HCT116 (cell line): ENCODE measurements at regions not wholly inside any gene's neighbourhood (a gene's known extent, or its start where the extent isn't known, plus 50 kb on each side); places are given as distances from the start of the nearest gene placed in this dataset.

Experiments used
- ATAC-seq: fragments of 200-7000 bp; cut with Tn5 transposase; 2 replicates; pipeline ENCODE4 v1.9.1; 2020; ENCODE audit warnings: mild to moderate bottlenecking, moderate library complexity
- BruUV-seq: library from RNA; stranded (reverse); fragments of 400-500 nt; replicated peaks from 2 replicates; lab custom pipeline; 2021; lab: Mats Ljungman, UMichigan
- CTCF ChIA-PET: fragments of 300-600 bp; sonication (Branson Sonifier 250); formaldehyde crosslinking; loops from one replicate; lab custom pipeline; 2021; ENCODE audit warnings: antibody characterized with exemption; lab: Charles Lee
- POLR2A ChIA-PET: fragments of 300-600, 350-600 bp; sonication (Branson Sonifier 250); formaldehyde crosslinking; loops from one replicate; lab custom pipeline; 2021; ENCODE audit warnings: antibody characterized with exemption; lab: Charles Lee
- RAD21 ChIA-PET, 2 experiments: fragments of 300-600 bp; sonication (Branson Sonifier 250); formaldehyde crosslinking; loops; one replicate each; lab custom pipeline; 2023; ENCODE audit warnings: low total read pairs in 2 of 2; ENCODE audit not compliant: uncharacterized antibody in 2 of 2, unreplicated experiment in 2 of 2, low non-redundant PET in 1 of 2; lab: Charles Lee
- DNase-seq: peaks from one replicate; pipeline ENCODE4 v3.0.0-alpha.2; 2010; ENCODE audit warnings: low read depth, low spot score
- H2AFZ ChIP-seq: fragments of 200-600 bp; shearing (Covaris generic), sonication (generic); 2 replicates; pipeline ENCODE4 v1.6.1; 2017; ENCODE audit warnings: low read depth, mixed run types, mixed read lengths, antibody characterized with exemption, low read length; ENCODE audit not compliant: poor library complexity, severe bottlenecking
- H3K27ac ChIP-seq: 2 replicates; pipeline ENCODE4 v1.5.1; 2012; ENCODE audit warnings: low read depth, low read length
- H3K27me3 ChIP-seq: fragments of 200-600 bp; sonication (generic); 2 replicates; pipeline ENCODE4 v1.6.1; 2016; ENCODE audit warnings: mixed run types, low read length, mixed read lengths; ENCODE audit not compliant: insufficient read depth
- H3K36me3 ChIP-seq, 2 experiments: fragments of 200-500 bp in 1 of 2; fragments of 200-600 bp in 1 of 2; sonication (Bioruptor generic) in 1 of 2; sonication (generic) in 1 of 2; 2 replicates each; pipeline versions ENCODE4 v1.5.1 to v1.6.1; 2014 to 2016; ENCODE audit warnings: low read length in 2 of 2, inconsistent platforms in 1 of 2, mixed read lengths in 1 of 2, mixed run types in 1 of 2; ENCODE audit not compliant: insufficient read depth in 2 of 2, control insufficient read depth in 1 of 2
- H3K4me1 ChIP-seq, 2 experiments: fragments of 200-600 bp in 1 of 2; sonication (generic) in 1 of 2; 2 replicates each; pipeline versions ENCODE4 v1.5.1 to v1.6.1; 2012 to 2017; ENCODE audit warnings: low read length in 2 of 2, inconsistent platforms in 1 of 2, mild to moderate bottlenecking in 1 of 2, mixed read lengths in 1 of 2, mixed run types in 1 of 2, moderate library complexity in 1 of 2; ENCODE audit not compliant: insufficient read depth in 2 of 2, control insufficient read depth in 1 of 2
- H3K4me2 ChIP-seq: fragments of 200-600 bp; sonication (generic); 2 replicates; pipeline ENCODE4 v1.6.1; 2017; ENCODE audit warnings: mixed run types, low read length, mixed read lengths
- H3K4me3 ChIP-seq, 2 experiments: fragments of 200-600 bp in 1 of 2; sonication (generic) in 1 of 2; replicated peaks in 1 of 2; 2 replicates each; pipeline ENCODE4 v1.5.1; 2011 to 2016; ENCODE audit warnings: low read length in 2 of 2, control low read depth in 1 of 2, low read depth in 1 of 2, mild to moderate bottlenecking in 1 of 2, mixed read lengths in 1 of 2, mixed run types in 1 of 2
- H3K79me2 ChIP-seq: fragments of 200-600 bp; sonication (generic); 2 replicates; pipeline ENCODE4 v1.6.1; 2017; ENCODE audit warnings: mild to moderate bottlenecking, mixed run types, low read length, moderate library complexity, mixed read lengths; ENCODE audit not compliant: insufficient read depth
- H3K9ac ChIP-seq: fragments of 200-600 bp; sonication (generic); 2 replicates; pipeline ENCODE4 v1.6.1; 2016; ENCODE audit warnings: low read length, mixed read lengths
- H3K9me2 ChIP-seq: fragments of 200-600 bp; sonication (generic), shearing (Covaris generic); 2 replicates; pipeline ENCODE4 v1.6.1; 2017; ENCODE audit warnings: mixed run types, mild to moderate bottlenecking, moderate library complexity; ENCODE audit not compliant: insufficient read depth
- H3K9me3 ChIP-seq, 2 experiments: fragments of 200-500 bp in 1 of 2; fragments of 200-600 bp in 1 of 2; sonication (Bioruptor generic) in 1 of 2; sonication (generic) in 1 of 2; 2 replicates each; pipeline ENCODE4 v1.6.1; 2014 to 2017; ENCODE audit warnings: low read length in 2 of 2, mixed read lengths in 2 of 2, inconsistent platforms in 1 of 2, low read depth in 1 of 2, mild to moderate bottlenecking in 1 of 2, mixed run types in 1 of 2, moderate library complexity in 1 of 2; ENCODE audit not compliant: control insufficient read depth in 1 of 2, insufficient read depth in 1 of 2
- H4K20me1 ChIP-seq: fragments of 200-600 bp; sonication (generic), shearing (Covaris generic); 2 replicates; pipeline ENCODE4 v1.6.1; 2017; ENCODE audit warnings: mixed run types, mild to moderate bottlenecking, moderate library complexity; ENCODE audit not compliant: insufficient read depth
- ATF3 ChIP-seq: IDR thresholded peaks from 2 replicates; pipeline ENCODE4 v1.6.1; 2012
- CBX3 ChIP-seq: IDR thresholded peaks from 2 replicates; pipeline ENCODE4 v1.6.1; 2012; ENCODE audit warnings: low read depth
- CEBPB ChIP-seq: IDR thresholded peaks from 2 replicates; pipeline ENCODE4 v1.6.1; 2012; ENCODE audit warnings: low read depth
- CTCF ChIP-seq, 3 experiments: fragments of 200-600 bp in 1 of 3; sonication (generic) in 1 of 3; IDR thresholded peaks in 2 of 3; conservative IDR thresholded peaks in 1 of 3; 2 replicates each; pipeline ENCODE4 v1.5.1; 2012 to 2017; ENCODE audit warnings: low read depth in 2 of 3, low read length in 2 of 3, antibody characterized with exemption in 1 of 3, borderline replicate concordance in 1 of 3, control low read depth in 1 of 3, mild to moderate bottlenecking in 1 of 3, mixed read lengths in 1 of 3, mixed run types in 1 of 3, moderate library complexity in 1 of 3; ENCODE audit not compliant: insufficient read depth in 1 of 3
- ELF1 ChIP-seq: IDR thresholded peaks from 2 replicates; pipeline ENCODE4 v1.6.1; 2012; ENCODE audit warnings: low read depth, borderline replicate concordance
- EZH2phosphoT487 ChIP-seq: fragments of 200-600 bp; IDR thresholded peaks from 2 replicates; pipeline ENCODE4 v1.6.1; 2018; ENCODE audit warnings: antibody characterized with exemption, borderline replicate concordance
- FOSL1 ChIP-seq: IDR thresholded peaks from 2 replicates; pipeline ENCODE4 v1.6.1; 2012; ENCODE audit warnings: low read depth
- JUND ChIP-seq: IDR thresholded peaks from 2 replicates; pipeline ENCODE4 v1.6.1; 2012
- MAX ChIP-seq: IDR thresholded peaks from 2 replicates; pipeline ENCODE4 v1.6.1; 2012
- POLR2A ChIP-seq: IDR thresholded peaks from 2 replicates; pipeline ENCODE4 v1.7.0; 2011; ENCODE audit warnings: borderline replicate concordance; ENCODE audit not compliant: insufficient read depth, insufficient read length; ENCODE audit errors: extremely low read depth
- POLR2AphosphoS5 ChIP-seq: IDR thresholded peaks from 2 replicates; pipeline ENCODE4 v1.6.1; 2011; ENCODE audit warnings: mild to moderate bottlenecking, low read depth, low read length, moderate library complexity
- RAD21 ChIP-seq: IDR thresholded peaks from 2 replicates; pipeline ENCODE4 v1.6.1; 2012; ENCODE audit warnings: low read depth, mild to moderate bottlenecking
- SP1 ChIP-seq: IDR thresholded peaks from 2 replicates; pipeline ENCODE4 v1.6.1; 2012; ENCODE audit warnings: low read depth
- SRF ChIP-seq: IDR thresholded peaks from 2 replicates; pipeline ENCODE4 v1.6.1; 2012; ENCODE audit warnings: low read depth
- TCF7L2 ChIP-seq: IDR thresholded peaks from 2 replicates; pipeline ENCODE4 v1.7.0; 2011; ENCODE audit warnings: borderline replicate concordance, inconsistent platforms; ENCODE audit not compliant: insufficient read depth, insufficient read length; ENCODE audit errors: extremely low read depth
- YY1 ChIP-seq: IDR thresholded peaks from 2 replicates; pipeline ENCODE4 v1.6.1; 2011; ENCODE audit warnings: low read length, low read depth, moderate library complexity, mild to moderate bottlenecking; ENCODE audit not compliant: insufficient replicate concordance; ENCODE audit errors: extremely low read depth
- intact Hi-C: fragments of 100-400 bp; cut with micrococcal nuclease; formaldehyde crosslinking; loops from 2 replicates; pipeline ENCODE4 v1.10.0; 2022

- ChIA-PET CTCF (no interaction called here), POLR2A (no interaction called here), RAD21 (no interaction called here)
- H4K20me1 ChIP-seq: no peaks in the 10 kb centered on the region
- no peak overlapping the region for H3K4me3 ChIP-seq
- no peaks in the 10 kb centered on the region for H3K9me3 ChIP-seq
- H3K9ac ChIP-seq: no peak overlapping the region
- H3K79me2 ChIP-seq: no peaks in the 10 kb centered on the region
- H3K27ac ChIP-seq: no peak overlapping the region
- no peak overlapping the region for H2AFZ ChIP-seq
- no peaks in the 10 kb centered on the region for H3K27me3 ChIP-seq
- H3K36me3 ChIP-seq: no peaks in the 10 kb centered on the region
- ATAC-seq (no peak), DNase-seq (no peak)
- no peaks in the 10 kb centered on the region for H3K9me2 ChIP-seq
- H3K4me2 ChIP-seq: no peak overlapping the region
- no TSS peak for BruUV-seq
- TF ChIP-seq MAX: no peak
- no peak for TF ChIP-seq FOSL1
- no peak for TF ChIP-seq CEBPB
- no peak for TF ChIP-seq ATF3
- no peak for TF ChIP-seq POLR2A
- no peak for TF ChIP-seq SRF
- peaks cover 8 to 20% of the 10 kb centered on the region in 2 experiments for H3K4me1 ChIP-seq
- intact Hi-C loops: loop anchor here (10.0 kb wide), 1 partner anchor 713 kb away; no protein-coding TSS in a partner anchor
Measured at GRCh38 chr12:90257927-90258624, 549.4 kb upstream of the ATP2B1 start.

GRCh38 chr12:90254796-90255195, 546.2 kb upstream of the ATP2B1 start:
- Histone ChIP-seq H3K9ac (no peak overlapping the region), H3K36me3 (no peaks in the 10 kb centered on the region), H3K9me3 (no peaks in the 10 kb centered on the region), H3K27me3 (no peaks in the 10 kb centered on the region), H4K20me1 (no peaks in the 10 kb centered on the region), H3K9me2 (no peaks in the 10 kb centered on the region), H3K4me3 (no peak overlapping the region), H3K79me2 (no peaks in the 10 kb centered on the region), H3K4me1 (peaks cover 9 to 16% of the 10 kb centered on the region in 2 experiments), H3K27ac (no peak overlapping the region), H3K4me2 (no peak overlapping the region), H2AFZ (no peak overlapping the region)
- ChIA-PET RAD21 (no interaction called here), CTCF (no interaction called here), POLR2A (no interaction called here)
- TF ChIP-seq ELF1: no peak
- no peak for TF ChIP-seq CBX3
- TF ChIP-seq RAD21: no peak
- TF ChIP-seq CEBPB: no peak
- TF ChIP-seq JUND: no peak
- no peak for TF ChIP-seq MAX
- no peak for TF ChIP-seq POLR2A
- no peak for TF ChIP-seq EZH2phosphoT487
- no peak for TF ChIP-seq POLR2AphosphoS5
- TF ChIP-seq CTCF (IDR thresholded peaks at IDR 0.05 in 2 of 3, conservative IDR thresholded peaks at IDR 0.05 in 1 of 3; ENCODE audit: borderline replicate concordance in 1 of 3, insufficient read depth in 1 of 3, low read depth in 2 of 3, low read length in 2 of 3): no peak
- TF ChIP-seq ATF3: no peak
- no peak for TF ChIP-seq YY1
- TF ChIP-seq SP1: no peak
- no peak for TF ChIP-seq TCF7L2
- no peak for TF ChIP-seq FOSL1
- intact Hi-C loops: loop anchor here (10.0 kb wide), 1 partner anchor 710 kb away; no protein-coding TSS in a partner anchor
- BruUV-seq: no TSS peak
- DNase-seq: no peak
- ATAC-seq: no peak
